NCI-H1694 (cell line): ENCODE measurements at regions not wholly inside any gene's neighbourhood (a gene's known extent, or its start where the extent isn't known, plus 50 kb on each side); places are given as distances from the start of the nearest gene placed in this dataset.

Source experiments
- DNase-seq: peaks from one replicate; lab custom pipeline; 2025; lab: John Stamatoyannopoulos, UW

GRCh38 chr1:199161766-199162303, 523.0 kb downstream of the PTPRC start:
- no peak for DNase-seq

GRCh38 chr1:199163267-199163666, 524.4 kb downstream of the PTPRC start:
- DNase-seq = no peak

- DNase-seq = no peak
Observed at GRCh38 chr1:199163670-199164069, 524.8 kb downstream of the PTPRC start.

GRCh38 chr1:199167460-199167859, 528.6 kb downstream of the PTPRC start:
- DNase-seq = no peak

- no peak for DNase-seq
Observed at GRCh38 chr1:199168888-199169585, 530.2 kb downstream of the PTPRC start.

GRCh38 chr1:199170711-199171110, 531.9 kb downstream of the PTPRC start:
- DNase-seq = no peak

GRCh38 chr1:199172171-199173124, 533.6 kb downstream of the PTPRC start:
- DNase-seq = no peak

- DNase-seq = no peak
Observed at GRCh38 chr1:199173356-199173755, 534.5 kb downstream of the PTPRC start.

GRCh38 chr1:199174336-199174735, 535.5 kb downstream of the PTPRC start:
- DNase-seq = no peak

- no peak for DNase-seq
Observed at GRCh38 chr1:199176713-199177112, 537.9 kb downstream of the PTPRC start.

- DNase-seq = no peak
Observed at GRCh38 chr1:199177241-199177640, 538.4 kb downstream of the PTPRC start.

GRCh38 chr1:199178646-199179045, 539.8 kb downstream of the PTPRC start:
- no peak for DNase-seq

GRCh38 chr1:199182186-199182843, 543.5 kb downstream of the PTPRC start:
- DNase-seq = no peak

- no peak for DNase-seq
Observed at GRCh38 chr1:199184180-199184579, 545.3 kb downstream of the PTPRC start.

GRCh38 chr1:199194862-199195261, 556.0 kb downstream of the PTPRC start:
- no peak for DNase-seq

GRCh38 chr1:199197695-199198094, 558.9 kb downstream of the PTPRC start:
- no peak for DNase-seq

- no peak for DNase-seq
Observed at GRCh38 chr1:199202331-199202730, 563.5 kb downstream of the PTPRC start.

GRCh38 chr1:199204231-199204630, 565.4 kb downstream of the PTPRC start:
- DNase-seq = no peak

- DNase-seq = no peak
Observed at GRCh38 chr1:199205740-199206441, 567.1 kb downstream of the PTPRC start.

GRCh38 chr1:199208847-199209246, 570.0 kb downstream of the PTPRC start:
- DNase-seq = no peak

- no peak for DNase-seq
Observed at GRCh38 chr1:199218065-199218464, 579.2 kb downstream of the PTPRC start.

- DNase-seq = no peak
Observed at GRCh38 chr1:199218533-199218932, 579.7 kb downstream of the PTPRC start.
